ENCODE measurements at regions not wholly inside any gene's neighbourhood (a gene's known extent, or its start where the extent isn't known, plus 50 kb on each side); places are given as distances from the start of the nearest gene placed in this dataset.

DNA sequence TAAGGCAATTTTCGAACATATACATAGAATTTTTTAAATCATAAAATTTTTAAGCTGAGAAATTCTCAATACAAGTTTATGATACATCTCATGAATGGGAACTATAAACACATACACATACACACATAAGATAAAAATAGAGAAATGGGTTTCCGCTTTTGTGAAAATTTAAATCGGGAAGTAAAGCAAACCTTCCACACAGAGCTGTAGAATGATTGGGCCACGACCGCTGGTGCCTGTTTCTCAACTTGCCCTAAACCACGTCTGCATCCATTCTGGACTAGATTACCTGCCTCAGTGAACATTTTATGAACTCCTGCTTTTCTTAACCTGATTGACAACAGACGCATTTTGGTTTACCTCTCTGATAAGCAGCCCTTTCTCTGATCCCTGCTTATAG is 264.4 kb downstream of the SKAP2 start:
- no peak for DNase-seq (ENCODE audit: low read depth)

DNA sequence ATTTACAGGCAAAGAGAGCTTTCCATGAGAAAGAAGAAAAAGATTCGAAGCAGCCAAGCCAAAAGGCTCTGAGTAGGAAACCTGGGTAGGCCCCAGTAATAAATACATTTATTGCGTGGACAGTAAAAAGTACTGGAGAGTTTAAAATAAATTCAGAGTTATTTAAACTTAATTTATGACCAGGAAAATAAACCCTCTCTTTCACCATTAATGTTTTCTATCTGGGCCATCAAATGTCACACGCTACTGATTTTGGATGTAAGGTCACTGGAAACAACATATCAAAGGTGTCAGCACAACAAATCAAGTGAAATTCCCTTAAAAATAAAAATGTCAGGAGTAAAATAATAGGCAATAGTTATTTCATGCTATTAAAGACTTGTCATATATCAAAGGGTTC is 264.0 kb downstream of the SKAP2 start:
- no peak for DNase-seq (ENCODE audit: low read depth)

DNA sequence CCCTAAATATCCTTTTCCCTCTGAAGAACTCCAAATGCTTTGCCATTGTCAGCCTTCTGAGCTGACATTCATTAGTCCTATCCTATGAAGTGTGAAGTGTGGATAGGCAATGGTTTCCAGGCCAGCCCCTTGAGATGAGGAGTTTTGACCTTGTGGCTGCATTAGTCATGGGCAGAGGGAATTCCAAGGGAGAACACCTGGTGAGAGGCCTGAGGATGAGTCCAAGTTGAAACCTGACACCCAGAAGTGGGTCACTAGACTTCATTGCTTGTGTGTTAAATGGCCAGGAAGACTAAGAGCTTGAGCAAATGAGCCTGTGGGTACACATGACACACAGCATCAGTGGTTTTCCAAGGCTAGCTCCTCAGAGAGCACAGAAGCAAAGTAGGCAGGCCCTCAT is 260.8 kb downstream of the SKAP2 start:
- DNase-seq (ENCODE audit: low read depth), result peak; percentile 54

DNA sequence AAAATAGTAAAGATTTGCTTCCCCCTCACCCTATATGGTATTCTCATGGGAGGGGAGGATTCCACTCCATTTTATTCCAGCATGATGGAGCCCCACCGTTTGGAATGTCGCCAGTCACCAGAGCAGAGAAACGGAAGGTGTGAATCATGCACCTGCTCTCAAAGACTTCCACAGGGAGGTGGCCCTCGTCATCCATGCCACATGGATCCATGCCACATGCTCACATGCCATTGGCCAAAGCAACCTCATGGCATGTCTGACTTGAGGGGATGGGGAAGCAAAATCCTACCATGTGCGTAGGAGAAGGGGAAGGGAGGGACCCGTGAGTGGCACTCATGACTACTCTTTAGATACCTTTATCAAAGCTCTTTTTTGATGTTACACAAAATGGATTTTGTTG is 256.0 kb downstream of the SKAP2 start:
- DNase-seq (ENCODE audit: low read depth), result no peak

DNA sequence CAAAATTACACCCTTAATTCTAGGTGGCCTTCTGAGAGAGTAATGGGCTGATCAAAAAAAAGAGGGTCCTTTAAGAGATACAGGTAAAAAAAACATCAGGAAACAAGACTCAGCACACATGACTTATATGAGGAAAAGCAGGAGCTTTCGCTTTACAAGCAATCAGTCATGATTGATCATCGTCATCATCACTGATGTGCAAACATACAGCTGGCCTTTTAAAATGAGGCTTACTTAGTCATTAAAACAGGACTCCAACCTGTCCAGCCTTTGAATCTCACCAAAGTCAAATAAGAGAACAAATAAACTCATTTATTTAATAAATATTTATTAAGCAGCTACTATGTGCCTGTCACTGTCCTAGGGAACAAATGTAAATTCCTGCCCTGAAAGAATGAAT is 255.3 kb downstream of the SKAP2 start:
- DNase-seq (ENCODE audit: low read depth), result no peak

DNA sequence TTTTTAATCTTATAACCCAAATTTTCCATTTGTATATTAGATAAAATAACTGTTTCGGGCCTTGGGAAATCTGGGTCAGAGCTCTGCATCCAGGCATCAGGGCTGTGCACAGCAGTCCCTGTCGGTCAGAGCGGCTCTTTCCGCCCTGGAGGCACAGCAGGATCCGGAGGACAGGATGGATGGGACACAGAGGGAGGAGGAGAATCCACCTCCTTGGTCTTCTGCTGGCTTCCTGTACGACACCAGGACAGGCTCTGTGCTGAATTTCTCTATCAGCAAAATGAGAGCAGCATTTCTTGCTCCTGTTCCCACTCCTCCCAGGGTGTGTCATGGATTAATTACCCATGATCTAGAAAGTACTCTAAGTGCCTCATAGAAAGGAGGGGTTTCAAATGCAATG is 254.9 kb downstream of the SKAP2 start:
- DNase-seq (ENCODE audit: low read depth), result peak; percentile 3

DNA sequence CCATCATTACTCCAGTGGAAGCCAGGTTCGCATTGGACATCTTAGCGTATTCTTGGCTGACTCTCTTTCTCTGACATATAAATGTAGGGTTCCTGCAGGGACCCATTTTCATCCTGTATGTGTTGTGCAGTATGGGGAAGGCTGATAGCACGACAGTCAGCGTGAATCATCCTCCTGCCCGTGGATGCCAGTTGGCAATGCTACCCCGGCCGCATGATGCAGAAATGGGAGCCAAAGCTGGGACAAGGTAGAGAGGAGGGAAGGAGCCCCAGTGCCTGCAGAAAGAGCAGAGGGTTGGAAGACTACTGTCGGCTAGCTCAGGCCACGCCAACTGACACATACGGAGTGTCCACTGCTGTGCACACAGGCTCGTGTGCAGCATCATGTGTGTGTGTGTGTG is 251.6 kb downstream of the SKAP2 start:
- DNase-seq (ENCODE audit: low read depth), result no peak

DNA sequence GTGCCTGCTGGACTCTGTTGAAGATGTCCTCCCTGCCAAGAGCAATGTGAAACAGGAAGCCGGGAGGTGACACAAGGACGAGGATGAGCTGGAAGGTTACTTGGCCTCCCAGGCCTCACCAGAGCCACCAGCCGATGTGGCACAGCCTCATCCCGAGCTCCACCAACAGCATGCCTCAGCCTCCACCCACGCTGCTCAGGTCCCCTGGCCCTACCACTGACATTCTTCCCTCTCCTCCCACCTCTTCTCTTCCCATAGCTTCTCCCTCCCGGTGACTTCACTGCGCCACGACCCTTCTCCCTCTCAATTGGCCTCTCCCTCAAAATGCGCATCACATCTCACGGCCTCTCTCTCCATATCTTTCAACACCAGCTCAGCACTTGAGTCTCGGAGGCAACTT is 249.9 kb downstream of the SKAP2 start:
- no peak for DNase-seq (ENCODE audit: low read depth)

DNA sequence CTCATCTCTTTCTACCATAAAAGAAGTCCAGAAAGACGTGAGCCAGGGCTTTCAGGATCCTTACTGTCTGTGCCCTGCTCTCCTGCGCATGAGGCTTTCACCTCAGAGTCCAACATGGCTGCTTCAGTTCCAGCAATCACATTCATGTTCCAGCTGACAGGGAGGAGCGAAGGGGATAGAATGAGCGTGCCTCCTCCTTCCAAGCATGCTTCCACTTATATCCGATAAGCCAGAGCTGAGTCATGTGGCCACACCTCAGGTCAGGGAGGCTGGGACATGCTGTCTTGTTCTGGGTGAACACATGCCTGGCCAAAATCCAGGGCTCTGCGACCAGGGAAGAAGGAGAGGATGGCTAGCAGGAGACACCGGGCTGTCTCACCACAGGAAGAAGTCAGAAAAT is 248.2 kb downstream of the SKAP2 start:
- DNase-seq (ENCODE audit: low read depth), result peak; percentile 44

DNA sequence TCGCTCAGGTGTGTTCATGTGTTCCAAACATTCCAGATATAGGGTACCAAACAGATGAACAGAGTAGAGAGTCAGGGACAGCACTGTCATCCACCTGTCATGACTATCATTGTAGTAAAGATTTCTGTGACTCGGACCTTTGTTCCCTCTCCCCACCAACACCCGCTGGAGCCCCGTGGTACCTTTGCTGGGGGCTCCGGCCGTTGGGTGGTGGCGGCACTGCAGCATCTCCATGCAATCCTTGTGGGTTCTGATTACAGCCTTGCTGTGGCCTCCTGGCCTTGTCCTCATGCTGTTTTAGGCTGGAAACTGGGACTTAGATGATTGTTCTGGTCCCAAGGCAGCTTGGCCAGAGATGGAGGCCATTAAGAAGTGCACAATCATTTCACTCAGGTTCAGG is 247.3 kb downstream of the SKAP2 start:
- no peak for DNase-seq (ENCODE audit: low read depth)
